HL-60 (cell line): ENCODE measurements at regions not wholly inside any gene's neighbourhood (a gene's known extent, or its start where the extent isn't known, plus 50 kb on each side); places are given as distances from the start of the nearest gene placed in this dataset.

Source experiments
- DNase-seq, 2 experiments: peaks; one replicate each; pipeline ENCODE4 v3.0.0-alpha.2; 2010 to 2020; ENCODE audit warnings: low read depth in 1 of 2, low spot score in 1 of 2
- H3K27ac ChIP-seq: fragments of 250-450 bp; sonication (Bioruptor Pico); replicated peaks from 2 replicates; pipeline ENCODE4 v1.5.1; 2020; ENCODE audit warnings: mild to moderate bottlenecking, moderate library complexity
- H3K27me3 ChIP-seq: fragments of 250-450 bp; sonication (Bioruptor Pico); 2 replicates; pipeline ENCODE4 v1.5.1; 2021; ENCODE audit warnings: mild to moderate bottlenecking, moderate library complexity; ENCODE audit not compliant: insufficient read depth, poor library complexity, severe bottlenecking
- H3K4me3 ChIP-seq: replicated peaks from 2 replicates; pipeline ENCODE4 v1.5.1; 2011; ENCODE audit warnings: mild to moderate bottlenecking, control low read depth, low read length; ENCODE audit not compliant: insufficient read depth
- GABPA ChIP-seq: IDR thresholded peaks from 2 replicates; pipeline ENCODE4 v1.6.1; 2012; ENCODE audit warnings: low read depth
- POLR2AphosphoS5 ChIP-seq: IDR thresholded peaks from 2 replicates; pipeline ENCODE4 v1.6.1; 2012; ENCODE audit warnings: low read depth
- SPI1 ChIP-seq: IDR thresholded peaks from 2 replicates; pipeline ENCODE4 v1.6.1; 2012; ENCODE audit warnings: low read depth, mild to moderate bottlenecking, borderline replicate concordance
- TF ChIP-seq, protein P1 (sequence below): IDR thresholded peaks from 2 replicates; pipeline ENCODE4 v1.6.1; 2012; ENCODE audit warnings: low read depth; ENCODE audit not compliant: insufficient replicate concordance
- TF ChIP-seq, protein P2 (sequence below): IDR thresholded peaks from one replicate; pipeline ENCODE4 v1.5.1; 2011; ENCODE audit warnings: low read length, control low read depth, inconsistent platforms; ENCODE audit not compliant: insufficient read depth

GRCh38 chr7:51456431-51457060 lies 139.9 kb upstream of the COBL start:
- DNase-seq: no peak
- TF ChIP-seq, protein P1, sequence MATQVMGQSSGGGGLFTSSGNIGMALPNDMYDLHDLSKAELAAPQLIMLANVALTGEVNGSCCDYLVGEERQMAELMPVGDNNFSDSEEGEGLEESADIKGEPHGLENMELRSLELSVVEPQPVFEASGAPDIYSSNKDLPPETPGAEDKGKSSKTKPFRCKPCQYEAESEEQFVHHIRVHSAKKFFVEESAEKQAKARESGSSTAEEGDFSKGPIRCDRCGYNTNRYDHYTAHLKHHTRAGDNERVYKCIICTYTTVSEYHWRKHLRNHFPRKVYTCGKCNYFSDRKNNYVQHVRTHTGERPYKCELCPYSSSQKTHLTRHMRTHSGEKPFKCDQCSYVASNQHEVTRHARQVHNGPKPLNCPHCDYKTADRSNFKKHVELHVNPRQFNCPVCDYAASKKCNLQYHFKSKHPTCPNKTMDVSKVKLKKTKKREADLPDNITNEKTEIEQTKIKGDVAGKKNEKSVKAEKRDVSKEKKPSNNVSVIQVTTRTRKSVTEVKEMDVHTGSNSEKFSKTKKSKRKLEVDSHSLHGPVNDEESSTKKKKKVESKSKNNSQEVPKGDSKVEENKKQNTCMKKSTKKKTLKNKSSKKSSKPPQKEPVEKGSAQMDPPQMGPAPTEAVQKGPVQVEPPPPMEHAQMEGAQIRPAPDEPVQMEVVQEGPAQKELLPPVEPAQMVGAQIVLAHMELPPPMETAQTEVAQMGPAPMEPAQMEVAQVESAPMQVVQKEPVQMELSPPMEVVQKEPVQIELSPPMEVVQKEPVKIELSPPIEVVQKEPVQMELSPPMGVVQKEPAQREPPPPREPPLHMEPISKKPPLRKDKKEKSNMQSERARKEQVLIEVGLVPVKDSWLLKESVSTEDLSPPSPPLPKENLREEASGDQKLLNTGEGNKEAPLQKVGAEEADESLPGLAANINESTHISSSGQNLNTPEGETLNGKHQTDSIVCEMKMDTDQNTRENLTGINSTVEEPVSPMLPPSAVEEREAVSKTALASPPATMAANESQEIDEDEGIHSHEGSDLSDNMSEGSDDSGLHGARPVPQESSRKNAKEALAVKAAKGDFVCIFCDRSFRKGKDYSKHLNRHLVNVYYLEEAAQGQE: no peak
- no peak for TF ChIP-seq SPI1
- TF ChIP-seq GABPA: no peak
- TF ChIP-seq, protein P2, sequence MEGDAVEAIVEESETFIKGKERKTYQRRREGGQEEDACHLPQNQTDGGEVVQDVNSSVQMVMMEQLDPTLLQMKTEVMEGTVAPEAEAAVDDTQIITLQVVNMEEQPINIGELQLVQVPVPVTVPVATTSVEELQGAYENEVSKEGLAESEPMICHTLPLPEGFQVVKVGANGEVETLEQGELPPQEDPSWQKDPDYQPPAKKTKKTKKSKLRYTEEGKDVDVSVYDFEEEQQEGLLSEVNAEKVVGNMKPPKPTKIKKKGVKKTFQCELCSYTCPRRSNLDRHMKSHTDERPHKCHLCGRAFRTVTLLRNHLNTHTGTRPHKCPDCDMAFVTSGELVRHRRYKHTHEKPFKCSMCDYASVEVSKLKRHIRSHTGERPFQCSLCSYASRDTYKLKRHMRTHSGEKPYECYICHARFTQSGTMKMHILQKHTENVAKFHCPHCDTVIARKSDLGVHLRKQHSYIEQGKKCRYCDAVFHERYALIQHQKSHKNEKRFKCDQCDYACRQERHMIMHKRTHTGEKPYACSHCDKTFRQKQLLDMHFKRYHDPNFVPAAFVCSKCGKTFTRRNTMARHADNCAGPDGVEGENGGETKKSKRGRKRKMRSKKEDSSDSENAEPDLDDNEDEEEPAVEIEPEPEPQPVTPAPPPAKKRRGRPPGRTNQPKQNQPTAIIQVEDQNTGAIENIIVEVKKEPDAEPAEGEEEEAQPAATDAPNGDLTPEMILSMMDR: no peak
- TF ChIP-seq POLR2AphosphoS5: no peak
- Histone ChIP-seq H3K27ac (no peak overlapping the region), H3K27me3 (no peaks in the 10 kb centered on the region), H3K4me3 (no peak overlapping the region)

DNA sequence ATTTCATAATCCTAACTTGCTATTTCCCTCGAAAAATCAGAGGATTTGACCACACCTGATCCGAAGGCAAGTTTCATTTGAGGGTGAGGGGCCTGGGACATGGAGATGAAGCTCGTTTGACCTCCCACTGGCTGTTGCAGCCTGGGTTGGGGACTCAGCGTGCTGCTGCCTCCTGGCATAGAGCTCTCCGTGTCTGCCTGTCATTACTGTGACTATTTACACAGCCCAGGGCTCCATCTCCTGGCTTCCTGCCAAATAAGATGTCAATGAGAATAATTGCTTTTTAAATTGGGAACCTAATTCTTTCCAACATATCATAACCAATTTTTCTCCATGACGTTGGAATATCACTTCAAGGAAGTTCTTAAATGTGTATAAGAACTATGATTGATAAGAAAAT lies 139.3 kb upstream of the COBL start:
- TF ChIP-seq, protein P1: no peak
- TF ChIP-seq POLR2AphosphoS5 (no peak), SPI1 (no peak), GABPA (no peak)
- TF ChIP-seq, protein P2: no peak
- no peaks in the 10 kb centered on the region for H3K27me3 ChIP-seq
- H3K27ac ChIP-seq: no peak overlapping the region
- no peak overlapping the region for H3K4me3 ChIP-seq
- DNase-seq: no peak

- TF ChIP-seq POLR2AphosphoS5: no peak
- TF ChIP-seq, protein P2: no peak
- TF ChIP-seq SPI1: no peak
- TF ChIP-seq, protein P1: no peak
- no peak for TF ChIP-seq GABPA
- Histone ChIP-seq H3K27me3 (no peaks in the 10 kb centered on the region), H3K27ac (no peak overlapping the region), H3K4me3 (no peak overlapping the region)
- DNase-seq: no peak
Measured at GRCh38 chr7:51455513-51455912, 138.9 kb upstream of the COBL start.
